H9 (cell line): ENCODE measurements at regions not wholly inside any gene's neighbourhood (a gene's known extent, or its start where the extent isn't known, plus 50 kb on each side); places are given as distances from the start of the nearest gene placed in this dataset.

Experiments used
- DNase-seq: peaks from one replicate; pipeline ENCODE4 v3.0.0-alpha.2; 2017
- H2AFZ ChIP-seq: one replicate; pipeline ENCODE4 v1.6.1; 2013; ENCODE audit warnings: mild to moderate bottlenecking, low read length, control low read depth, moderate library complexity
- H2AK5ac ChIP-seq: 2 replicates; pipeline ENCODE4 v1.6.1; 2013; ENCODE audit warnings: low read length, control low read depth, mixed read lengths; ENCODE audit not compliant: insufficient read length
- H2BK120ac ChIP-seq: one replicate; pipeline ENCODE4 v1.6.1; 2013; ENCODE audit warnings: low read depth, mild to moderate bottlenecking, low read length, control low read depth, inconsistent platforms; ENCODE audit not compliant: poor library complexity, severe bottlenecking
- H2BK12ac ChIP-seq: 2 replicates; pipeline ENCODE4 v1.6.1; 2013; ENCODE audit warnings: low read length, control low read depth, mixed read lengths, low read depth; ENCODE audit not compliant: insufficient read length
- H2BK15ac ChIP-seq: 2 replicates; pipeline ENCODE4 v1.6.1; 2013; ENCODE audit warnings: low read depth, low read length, control low read depth
- H2BK20ac ChIP-seq: one replicate; pipeline ENCODE4 v1.6.1; 2013; ENCODE audit warnings: low read depth, mild to moderate bottlenecking, low read length, control low read depth, inconsistent platforms; ENCODE audit not compliant: poor library complexity, severe bottlenecking
- H2BK5ac ChIP-seq: 2 replicates; pipeline ENCODE4 v1.6.1; 2013; ENCODE audit warnings: low read length, control low read depth, mixed read lengths; ENCODE audit not compliant: insufficient read length
- H3K14ac ChIP-seq: 2 replicates; pipeline ENCODE4 v1.6.1; 2013; ENCODE audit warnings: low read length, control low read depth; ENCODE audit not compliant: insufficient read depth
- H3K18ac ChIP-seq: 2 replicates; pipeline ENCODE4 v1.6.1; 2013; ENCODE audit warnings: low read depth, mild to moderate bottlenecking, mixed read lengths, low read length, control low read depth; ENCODE audit not compliant: insufficient read length
- H3K23ac ChIP-seq: 2 replicates; pipeline ENCODE4 v1.6.1; 2013; ENCODE audit warnings: low read length, control low read depth, mixed read lengths, low read depth; ENCODE audit not compliant: insufficient read length
- H3K23me2 ChIP-seq: 2 replicates; pipeline ENCODE4 v1.6.1; 2013; ENCODE audit warnings: low read depth, mild to moderate bottlenecking, mixed read lengths, low read length, control low read depth; ENCODE audit not compliant: insufficient read length, poor library complexity, severe bottlenecking
- H3K27ac ChIP-seq: 2 replicates; pipeline ENCODE4 v1.5.1; 2013; ENCODE audit warnings: low read length, control low read depth, mixed read lengths, low read depth; ENCODE audit not compliant: insufficient read length
- H3K27me3 ChIP-seq: 2 replicates; pipeline ENCODE4 v1.6.1; 2013; ENCODE audit warnings: low read length, control low read depth, inconsistent platforms; ENCODE audit not compliant: insufficient read depth
- H3K4ac ChIP-seq: 2 replicates; pipeline ENCODE4 v1.6.1; 2013; ENCODE audit warnings: low read depth, mild to moderate bottlenecking, control low read depth, inconsistent platforms, low read length, moderate library complexity
- H3K4me1 ChIP-seq: 2 replicates; pipeline ENCODE4 v1.6.1; 2013; ENCODE audit warnings: low read length, control low read depth, inconsistent platforms; ENCODE audit not compliant: insufficient read depth
- H3K4me2 ChIP-seq: 2 replicates; pipeline ENCODE4 v1.6.1; 2013; ENCODE audit warnings: low read length, control low read depth, mixed read lengths; ENCODE audit not compliant: insufficient read length, insufficient read depth
- H3K56ac ChIP-seq: 2 replicates; pipeline ENCODE4 v1.6.1; 2013; ENCODE audit warnings: low read depth, mild to moderate bottlenecking, mixed read lengths, low read length, control low read depth; ENCODE audit not compliant: insufficient read length
- H3K79me1 ChIP-seq: 2 replicates; pipeline ENCODE4 v1.6.1; 2013; ENCODE audit warnings: low read depth, mild to moderate bottlenecking, moderate library complexity, low read length, control low read depth, inconsistent platforms; ENCODE audit not compliant: insufficient read depth, poor library complexity, severe bottlenecking
- H3K79me2 ChIP-seq: 2 replicates; pipeline ENCODE4 v1.6.1; 2013; ENCODE audit warnings: low read length, control low read depth, inconsistent platforms; ENCODE audit not compliant: insufficient read depth
- H3K9ac ChIP-seq: 2 replicates; pipeline ENCODE4 v1.6.1; 2013; ENCODE audit warnings: low read length, control low read depth, mixed read lengths; ENCODE audit not compliant: insufficient read length; ENCODE audit errors: extremely low read depth
- H3K9me3 ChIP-seq: one replicate; pipeline ENCODE4 v1.6.1; 2013; ENCODE audit warnings: low read depth, low read length, inconsistent platforms; ENCODE audit not compliant: control insufficient read depth
- H3T11ph ChIP-seq: one replicate; pipeline ENCODE4 v1.6.1; 2013; ENCODE audit warnings: mild to moderate bottlenecking, low read length, control low read depth, inconsistent platforms
- H4K20me1 ChIP-seq: one replicate; pipeline ENCODE4 v1.6.1; 2013; ENCODE audit not compliant: control insufficient read depth, insufficient read length, insufficient read depth
- H4K5ac ChIP-seq: 2 replicates; pipeline ENCODE4 v1.6.1; 2013; ENCODE audit warnings: low read depth, mild to moderate bottlenecking, mixed read lengths, low read length, control low read depth; ENCODE audit not compliant: insufficient read length
- H4K8ac ChIP-seq: replicated peaks from 2 replicates; pipeline ENCODE4 v1.6.1; 2013; ENCODE audit warnings: low read length, control low read depth, mixed read lengths, low read depth; ENCODE audit not compliant: insufficient read length
- H4K91ac ChIP-seq: 2 replicates; pipeline ENCODE4 v1.6.1; 2013; ENCODE audit warnings: low read depth, mild to moderate bottlenecking, moderate library complexity, mixed read lengths, low read length, control low read depth; ENCODE audit not compliant: insufficient read length
- H3K27ac Mint-ChIP-seq, 3 experiments: 2 replicates in 2 of 3; 3 replicates in 1 of 3; pipeline ENCODE4 v1.8.0; 2020 to 2021; ENCODE audit warnings: mixed read lengths in 3 of 3, mild to moderate bottlenecking in 1 of 3, moderate library complexity in 1 of 3
- H3K27me3 Mint-ChIP-seq: 2 replicates; pipeline ENCODE4 v1.8.0; 2021; ENCODE audit warnings: low read depth, mild to moderate bottlenecking, moderate library complexity, mixed read lengths
- H3K36me3 Mint-ChIP-seq, 3 experiments: 2 replicates in 2 of 3; 3 replicates in 1 of 3; pipeline ENCODE4 v1.8.0; 2020 to 2021; ENCODE audit warnings: low read depth in 3 of 3, mixed read lengths in 3 of 3; ENCODE audit not compliant: insufficient read depth in 1 of 3
- H3K4me1 Mint-ChIP-seq, 2 experiments: 2 replicates each; pipeline ENCODE4 v1.8.0; 2020; ENCODE audit warnings: mixed read lengths in 2 of 2
- H3K4me3 Mint-ChIP-seq, 2 experiments: 2 replicates in 1 of 2; 3 replicates in 1 of 2; pipeline ENCODE4 v1.8.0; 2020 to 2021; ENCODE audit warnings: mild to moderate bottlenecking in 2 of 2, mixed read lengths in 2 of 2, moderate library complexity in 1 of 2
- H3K9me3 Mint-ChIP-seq, 2 experiments: 2 replicates in 1 of 2; 3 replicates in 1 of 2; pipeline ENCODE4 v1.8.0; 2020; ENCODE audit warnings: mild to moderate bottlenecking in 2 of 2, mixed read lengths in 2 of 2, moderate library complexity in 1 of 2
- WGBS: extraction: QIAGEN DNeasy Blood & Tissue Kit; methylation state at CpG from one replicate; pipeline ENCODE4 v1.1.7; 2013; ENCODE audit warnings: missing lambda C conversion rate, low lambda C conversion rate, mixed read lengths; ENCODE audit not compliant: insufficient read length; ENCODE audit errors: extremely low coverage; 5-methylcytosine and 5-hydroxymethylcytosine counted together
- TF ChIP-seq, protein P1 (sequence below): fragments of 200-600 bp; sonication (generic); conservative IDR thresholded peaks from 3 replicates; pipeline ENCODE4 v1.8.0; 2021; ENCODE audit warnings: antibody characterized with exemption, mild to moderate bottlenecking

DNA sequence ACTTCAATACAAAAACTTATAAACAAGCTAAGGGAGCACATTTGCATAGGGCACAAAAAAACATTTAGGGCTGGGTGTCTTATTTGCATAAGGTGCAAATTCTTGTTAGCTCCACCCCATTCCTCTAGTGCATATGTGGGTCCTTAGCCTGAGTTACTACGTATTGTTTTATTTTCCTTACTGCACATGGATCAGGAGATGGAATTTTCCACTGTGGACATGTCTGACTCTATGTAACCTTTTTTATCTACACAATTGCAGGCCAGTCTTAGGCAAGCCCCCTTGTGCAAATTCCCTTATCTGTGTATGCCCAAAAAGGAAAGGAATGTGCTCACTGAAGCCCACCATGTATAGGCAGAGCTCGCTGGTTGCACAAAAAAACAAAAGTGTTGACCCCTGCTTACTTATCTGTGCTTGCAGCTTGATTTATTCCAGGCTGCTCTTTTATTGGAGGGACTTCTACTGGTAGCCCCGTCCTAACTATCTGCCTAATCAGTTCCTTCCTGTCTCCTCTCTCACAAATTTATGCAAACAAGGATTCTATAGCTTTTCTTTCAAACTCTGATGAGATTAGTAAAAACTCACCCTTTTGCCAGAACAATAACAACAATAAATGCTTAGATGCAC, 359.0 kb upstream of the MAGEB16 start:
- TF ChIP-seq, protein P1, sequence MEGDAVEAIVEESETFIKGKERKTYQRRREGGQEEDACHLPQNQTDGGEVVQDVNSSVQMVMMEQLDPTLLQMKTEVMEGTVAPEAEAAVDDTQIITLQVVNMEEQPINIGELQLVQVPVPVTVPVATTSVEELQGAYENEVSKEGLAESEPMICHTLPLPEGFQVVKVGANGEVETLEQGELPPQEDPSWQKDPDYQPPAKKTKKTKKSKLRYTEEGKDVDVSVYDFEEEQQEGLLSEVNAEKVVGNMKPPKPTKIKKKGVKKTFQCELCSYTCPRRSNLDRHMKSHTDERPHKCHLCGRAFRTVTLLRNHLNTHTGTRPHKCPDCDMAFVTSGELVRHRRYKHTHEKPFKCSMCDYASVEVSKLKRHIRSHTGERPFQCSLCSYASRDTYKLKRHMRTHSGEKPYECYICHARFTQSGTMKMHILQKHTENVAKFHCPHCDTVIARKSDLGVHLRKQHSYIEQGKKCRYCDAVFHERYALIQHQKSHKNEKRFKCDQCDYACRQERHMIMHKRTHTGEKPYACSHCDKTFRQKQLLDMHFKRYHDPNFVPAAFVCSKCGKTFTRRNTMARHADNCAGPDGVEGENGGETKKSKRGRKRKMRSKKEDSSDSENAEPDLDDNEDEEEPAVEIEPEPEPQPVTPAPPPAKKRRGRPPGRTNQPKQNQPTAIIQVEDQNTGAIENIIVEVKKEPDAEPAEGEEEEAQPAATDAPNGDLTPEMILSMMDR, result no peak
- Histone ChIP-seq H3K27ac (no peak overlapping the region), H2AFZ (no peak overlapping the region), H3K23ac (no peak overlapping the region), H4K20me1 (no peaks in the 10 kb centered on the region), H2BK20ac (no peak overlapping the region), H3K18ac (no peak overlapping the region), H4K91ac (no peak overlapping the region), H2BK12ac (no peak overlapping the region), H3K23me2 (no peaks in the 10 kb centered on the region), H3K4me1 (no peaks in the 10 kb centered on the region), H3K4ac (no peak overlapping the region), H3K4me2 (no peak overlapping the region), H3T11ph (no peak overlapping the region), H3K56ac (no peak overlapping the region), H4K8ac (no peak overlapping the region), H4K5ac (no peak overlapping the region), H2AK5ac (no peak overlapping the region), H2BK120ac (no peak overlapping the region), H3K9me3 (peaks cover 21% of the 10 kb centered on the region), H2BK15ac (no peak overlapping the region), H3K27me3 (no peaks in the 10 kb centered on the region), H3K79me1 (no peaks in the 10 kb centered on the region), H2BK5ac (no peak overlapping the region), H3K14ac (no peak overlapping the region), H3K79me2 (no peaks in the 10 kb centered on the region; the same call in 1 of the 2 replicates), H3K9ac (no peak overlapping the region)
- peaks cover 19 to 44% (median 29%) of the 10 kb centered on the region in 3 experiments for H3K36me3 Mint-ChIP-seq
- H3K4me3 Mint-ChIP-seq, result no peak overlapping the region
- no CpG with 5 or more reads among the region's 3 CpGs for WGBS
- no peaks in the 10 kb centered on the region; the same call in 1 of the 2 replicates for H3K27me3 Mint-ChIP-seq
- H3K9me3 Mint-ChIP-seq, result peaks cover 74 to 82% of the 10 kb centered on the region in 2 experiments
- peaks cover under 1 to 2% of the 10 kb centered on the region in 2 experiments; a peak in 2 of 4 replicates for H3K4me1 Mint-ChIP-seq
- no peak overlapping the region for H3K27ac Mint-ChIP-seq
- DNase-seq, result no peak
